ENCODE measurements at regions not wholly inside any gene's neighbourhood (a gene's known extent, or its start where the extent isn't known, plus 50 kb on each side); places are given as distances from the start of the nearest gene placed in this dataset.

GRCh38 chr15:87345961-87346360 lies 910.6 kb downstream of the NTRK3 start (continued):
- TF ChIP-seq, protein P1, sequence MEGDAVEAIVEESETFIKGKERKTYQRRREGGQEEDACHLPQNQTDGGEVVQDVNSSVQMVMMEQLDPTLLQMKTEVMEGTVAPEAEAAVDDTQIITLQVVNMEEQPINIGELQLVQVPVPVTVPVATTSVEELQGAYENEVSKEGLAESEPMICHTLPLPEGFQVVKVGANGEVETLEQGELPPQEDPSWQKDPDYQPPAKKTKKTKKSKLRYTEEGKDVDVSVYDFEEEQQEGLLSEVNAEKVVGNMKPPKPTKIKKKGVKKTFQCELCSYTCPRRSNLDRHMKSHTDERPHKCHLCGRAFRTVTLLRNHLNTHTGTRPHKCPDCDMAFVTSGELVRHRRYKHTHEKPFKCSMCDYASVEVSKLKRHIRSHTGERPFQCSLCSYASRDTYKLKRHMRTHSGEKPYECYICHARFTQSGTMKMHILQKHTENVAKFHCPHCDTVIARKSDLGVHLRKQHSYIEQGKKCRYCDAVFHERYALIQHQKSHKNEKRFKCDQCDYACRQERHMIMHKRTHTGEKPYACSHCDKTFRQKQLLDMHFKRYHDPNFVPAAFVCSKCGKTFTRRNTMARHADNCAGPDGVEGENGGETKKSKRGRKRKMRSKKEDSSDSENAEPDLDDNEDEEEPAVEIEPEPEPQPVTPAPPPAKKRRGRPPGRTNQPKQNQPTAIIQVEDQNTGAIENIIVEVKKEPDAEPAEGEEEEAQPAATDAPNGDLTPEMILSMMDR (IDR thresholded peaks at IDR 0.05 in 2 of 3, conservative IDR thresholded peaks at IDR 0.05 in 1 of 3; ENCODE audit: borderline replicate concordance in 1 of 3, insufficient read depth in 1 of 3, low read depth in 2 of 3, low read length in 2 of 3), result no peak
- TF ChIP-seq ELF1 (IDR thresholded peaks at IDR 0.05; ENCODE audit: borderline replicate concordance, low read depth) (no peak), SRF (IDR thresholded peaks at IDR 0.05; ENCODE audit: low read depth) (no peak), JUND (IDR thresholded peaks at IDR 0.05) (no peak), RAD21 (IDR thresholded peaks at IDR 0.05; ENCODE audit: low read depth) (no peak), CEBPB (IDR thresholded peaks at IDR 0.05; ENCODE audit: low read depth) (no peak), EZH2 (IDR thresholded peaks at IDR 0.05) (no peak), TCF7L2 (IDR thresholded peaks at IDR 0.05; ENCODE audit: borderline replicate concordance, extremely low read depth, insufficient read depth, insufficient read length) (no peak)
- TF ChIP-seq, protein P2, sequence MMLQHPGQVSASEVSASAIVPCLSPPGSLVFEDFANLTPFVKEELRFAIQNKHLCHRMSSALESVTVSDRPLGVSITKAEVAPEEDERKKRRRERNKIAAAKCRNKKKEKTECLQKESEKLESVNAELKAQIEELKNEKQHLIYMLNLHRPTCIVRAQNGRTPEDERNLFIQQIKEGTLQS (IDR thresholded peaks at IDR 0.05), result no peak

DNA sequence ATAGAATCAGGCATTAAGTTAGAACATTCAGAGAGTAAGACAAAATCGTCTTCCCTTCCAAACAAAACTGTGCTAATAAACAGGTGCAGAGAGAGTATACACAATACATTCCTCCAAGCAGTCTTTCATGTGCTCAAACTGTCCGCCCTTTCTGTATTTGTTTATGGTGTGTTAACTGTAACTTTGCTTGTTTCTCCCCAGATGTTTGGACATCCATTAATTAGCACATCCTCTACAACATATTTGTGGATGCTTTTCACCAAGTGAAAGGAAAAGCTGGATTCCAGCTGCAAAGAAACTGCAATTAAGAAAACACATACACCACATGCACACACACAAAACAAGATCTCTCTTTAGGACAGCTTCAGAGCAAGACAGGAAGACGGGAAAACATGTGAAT lies 912.6 kb downstream of the NTRK3 start:
- H3K9me3 ChIP-seq (ENCODE audit: control insufficient read depth in 1 of 2, insufficient read depth in 1 of 2, low read depth in 1 of 2, low read length in 2 of 2), result peaks cover 4 to 28% of the 10 kb centered on the region in 2 experiments; a peak in 2 of 4 replicates
- BruUV-seq (replicated peaks), result no TSS peak
- TF ChIP-seq ELF1 (IDR thresholded peaks at IDR 0.05; ENCODE audit: borderline replicate concordance, low read depth) (no peak), ZBTB33 (IDR thresholded peaks at IDR 0.05; ENCODE audit: extremely low read depth, insufficient replicate concordance, low read length) (no peak), ZFX (IDR thresholded peaks at IDR 0.05) (no peak), SIN3A (IDR thresholded peaks at IDR 0.05; ENCODE audit: low read depth) (no peak), EGR1 (IDR thresholded peaks at IDR 0.05; ENCODE audit: low read depth) (no peak), EZH2phosphoT487 (IDR thresholded peaks at IDR 0.05; ENCODE audit: borderline replicate concordance) (no peak), YY1 (IDR thresholded peaks at IDR 0.05; ENCODE audit: extremely low read depth, insufficient replicate concordance, low read depth, low read length) (no peak), ZNF274 (IDR thresholded peaks at IDR 0.05; ENCODE audit: low read depth, low read length) (no peak), EZH2 (IDR thresholded peaks at IDR 0.05) (no peak), FOSL1 (IDR thresholded peaks at IDR 0.05; ENCODE audit: low read depth) (no peak), CBX3 (IDR thresholded peaks at IDR 0.05; ENCODE audit: low read depth) (no peak), MAX (IDR thresholded peaks at IDR 0.05) (no peak), RAD21 (IDR thresholded peaks at IDR 0.05; ENCODE audit: low read depth) (no peak), SRF (IDR thresholded peaks at IDR 0.05; ENCODE audit: low read depth) (no peak)
- TF ChIP-seq, protein P2 (IDR thresholded peaks at IDR 0.05), result no peak
- TF ChIP-seq, protein P1 (IDR thresholded peaks at IDR 0.05 in 2 of 3, conservative IDR thresholded peaks at IDR 0.05 in 1 of 3; ENCODE audit: borderline replicate concordance in 1 of 3, insufficient read depth in 1 of 3, low read depth in 2 of 3, low read length in 2 of 3), result no peak

More for the DNA sequence above, 912.6 kb downstream of the NTRK3 start:
- no peaks in the 10 kb centered on the region for H3K36me3 ChIP-seq (ENCODE audit: control insufficient read depth in 1 of 2, insufficient read depth in 2 of 2, low read length in 2 of 2)
- H3K4me3 ChIP-seq (replicated peaks in 1 of 2; ENCODE audit: low read depth in 1 of 2, low read length in 2 of 2), result no peak overlapping the region
- no peaks in the 10 kb centered on the region for H3K9me2 ChIP-seq (ENCODE audit: insufficient read depth)
- H2AFZ ChIP-seq (ENCODE audit: low read depth, low read length, poor library complexity, severe bottlenecking), result no peak overlapping the region
- H3K27me3 ChIP-seq (ENCODE audit: insufficient read depth, low read length), result no peaks in the 10 kb centered on the region
- H4K20me1 ChIP-seq (ENCODE audit: insufficient read depth), result no peaks in the 10 kb centered on the region
- ChIA-PET CTCF (no interaction called here), RAD21 (ENCODE audit: low non-redundant PET in 1 of 2, low total read pairs in 2 of 2, uncharacterized antibody in 2 of 2, unreplicated experiment in 2 of 2) (no interaction called here), POLR2A (no interaction called here)
- no peaks in the 10 kb centered on the region for H3K79me2 ChIP-seq (ENCODE audit: insufficient read depth, low read length)
- no peaks in the 10 kb centered on the region for H3K4me1 ChIP-seq (ENCODE audit: control insufficient read depth in 1 of 2, insufficient read depth in 2 of 2, low read length in 2 of 2)
- no peak overlapping the region for H3K4me2 ChIP-seq (ENCODE audit: low read length)
- H3K27ac ChIP-seq (ENCODE audit: low read depth, low read length), result no peak overlapping the region
- no peak overlapping the region for H3K9ac ChIP-seq (ENCODE audit: low read length)
- intact Hi-C loops (cut with micrococcal nuclease), result no loop called here
- DNase-seq (ENCODE audit: low read depth, low spot score), result no peak
- no peak for ATAC-seq
